ENCODE measurements at regions not wholly inside any gene's neighbourhood (a gene's known extent, or its start where the extent isn't known, plus 50 kb on each side); places are given as distances from the start of the nearest gene placed in this dataset.

- no peak for DNase-seq
Measured at GRCh38 chr20:1786486-1786885, 108.7 kb upstream of the SIRPA start.

GRCh38 chr20:1784586-1784985, 110.6 kb upstream of the SIRPA start:
- DNase-seq: no peak

- no peak for DNase-seq
Measured at GRCh38 chr20:1783245-1783644, 112.0 kb upstream of the SIRPA start.

GRCh38 chr20:1782181-1782580, 113.0 kb upstream of the SIRPA start:
- no peak for DNase-seq

GRCh38 chr20:1779567-1779966, 115.6 kb upstream of the SIRPA start:
- no peak for DNase-seq

GRCh38 chr20:1778338-1778737, 116.9 kb upstream of the SIRPA start:
- no peak for DNase-seq

- DNase-seq: no peak
Measured at GRCh38 chr20:1777476-1777820, 117.8 kb upstream of the SIRPA start.

GRCh38 chr20:1776681-1777475, 118.3 kb upstream of the SIRPA start:
- peak; percentile 60 to 69 for DNase-seq

- no peak for DNase-seq
Measured at GRCh38 chr20:1775117-1775516, 117.5 kb upstream of the SIRPG start.

GRCh38 chr20:1774479-1774878, 116.9 kb upstream of the SIRPG start:
- DNase-seq: no peak

- no peak for DNase-seq
Measured at GRCh38 chr20:1773816-1774215, 116.2 kb upstream of the SIRPG start.

- DNase-seq: no peak
Measured at GRCh38 chr20:1769491-1769890, 111.9 kb upstream of the SIRPG start.

GRCh38 chr20:1766731-1767130, 109.2 kb upstream of the SIRPG start:
- DNase-seq: peak; percentile 6 to 7

GRCh38 chr20:1764136-1765033, 106.8 kb upstream of the SIRPG start:
- DNase-seq: peak; percentile 77 to 84

- DNase-seq: no peak
Measured at GRCh38 chr20:1761598-1761997, 104.0 kb upstream of the SIRPG start.

GRCh38 chr20:1761116-1761515, 103.5 kb upstream of the SIRPG start:
- DNase-seq: no peak

GRCh38 chr20:1758765-1759164, 101.2 kb upstream of the SIRPG start:
- DNase-seq: no peak

- DNase-seq: peak in 1 of 2 experiments; percentile 53
Measured at GRCh38 chr20:1757606-1758512, 100.3 kb upstream of the SIRPG start.

GRCh38 chr20:1757072-1757471, 99.5 kb upstream of the SIRPG start:
- peak; percentile 85 to 86 for DNase-seq

GRCh38 chr20:1754749-1755148, 97.2 kb upstream of the SIRPG start:
- DNase-seq: no peak

GRCh38 chr20:1754306-1754705, 96.7 kb upstream of the SIRPG start:
- DNase-seq: no peak

- DNase-seq: no peak
Measured at GRCh38 chr20:1752045-1752444, 94.5 kb upstream of the SIRPG start.

GRCh38 chr20:1748777-1749176, 91.2 kb upstream of the SIRPG start:
- DNase-seq: no peak

Data from AML-193 (cell line).